Keratinocyte (primary cell): ENCODE measurements at regions not wholly inside any gene's neighbourhood (a gene's known extent, or its start where the extent isn't known, plus 50 kb on each side); places are given as distances from the start of the nearest gene placed in this dataset.

ENCODE experiments used
- DNase-seq: peaks from one replicate; pipeline ENCODE4 v3.0.0-alpha.2; 2011; ENCODE audit warnings: low read depth, missing footprints, low spot score
- FAIRE-seq: peaks from 2 replicates; lab custom pipeline; 2011; peaks lifted over from hg19 to GRCh38; lab: Jason Lieb, UNC
- H2AFZ ChIP-seq: 2 replicates; pipeline ENCODE4 v1.6.0; 2012; ENCODE audit warnings: low read length, control low read depth, inconsistent platforms; ENCODE audit not compliant: control insufficient read depth
- H3K27ac ChIP-seq: 2 replicates; pipeline ENCODE4 v1.5.1; 2011; ENCODE audit warnings: low read length; ENCODE audit not compliant: control insufficient read depth, insufficient read depth
- H3K27me3 ChIP-seq: 3 replicates; pipeline ENCODE4 v1.6.0; 2011; ENCODE audit warnings: low read length; ENCODE audit not compliant: control insufficient read depth, insufficient read depth; ENCODE audit errors: extremely low read depth
- H3K36me3 ChIP-seq, 2 experiments: 2 replicates in 1 of 2; 3 replicates in 1 of 2; pipeline ENCODE4 v1.5.1; 2011; ENCODE audit warnings: low read length in 2 of 2, mild to moderate bottlenecking in 1 of 2; ENCODE audit not compliant: control insufficient read depth in 2 of 2, insufficient read depth in 2 of 2; ENCODE audit errors: extremely low read depth in 1 of 2
- H3K4me1 ChIP-seq: 3 replicates; pipeline ENCODE4 v1.5.1; 2011; ENCODE audit warnings: low read length; ENCODE audit not compliant: control insufficient read depth, insufficient read depth; ENCODE audit errors: extremely low read depth
- H3K4me2 ChIP-seq: 3 replicates; pipeline ENCODE4 v1.6.0; 2011; ENCODE audit warnings: low read depth, low read length; ENCODE audit not compliant: control insufficient read depth, insufficient read depth; ENCODE audit errors: extremely low read depth
- H3K4me3 ChIP-seq, 3 experiments: fragments of 200-600 bp in 1 of 3; sonication (generic) in 1 of 3; 2 replicates in 2 of 3; 3 replicates in 1 of 3; pipeline ENCODE4 v1.5.1; 2011 to 2016; ENCODE audit warnings: low read length in 3 of 3, mild to moderate bottlenecking in 3 of 3, control low read depth in 2 of 3, inconsistent platforms in 1 of 3, low read depth in 1 of 3, mixed read lengths in 1 of 3, mixed run types in 1 of 3, moderate library complexity in 1 of 3; ENCODE audit not compliant: control insufficient read depth in 2 of 3, insufficient read depth in 2 of 3; ENCODE audit errors: extremely low read depth in 1 of 3
- H3K79me2 ChIP-seq: 2 replicates; pipeline ENCODE4 v1.6.0; 2012; ENCODE audit warnings: low read length; ENCODE audit not compliant: control insufficient read depth, insufficient read depth
- H3K9ac ChIP-seq: 3 replicates; pipeline ENCODE4 v1.6.0; 2011; ENCODE audit warnings: low read length; ENCODE audit not compliant: control insufficient read depth, insufficient read depth; ENCODE audit errors: extremely low read depth
- H3K9me1 ChIP-seq: 3 replicates; pipeline ENCODE4 v1.6.0; 2011; ENCODE audit warnings: low read length; ENCODE audit not compliant: control insufficient read depth, insufficient read depth; ENCODE audit errors: extremely low read depth
- H3K9me3 ChIP-seq: 2 replicates; pipeline ENCODE4 v1.5.1; 2012; ENCODE audit warnings: low read depth, low read length; ENCODE audit not compliant: control insufficient read depth
- H4K20me1 ChIP-seq: 3 replicates; pipeline ENCODE4 v1.6.0; 2011; ENCODE audit warnings: low read length; ENCODE audit not compliant: control insufficient read depth, insufficient read depth; ENCODE audit errors: extremely low read depth
- CTCF ChIP-seq, 3 experiments: IDR thresholded peaks in 1 of 3; conservative IDR thresholded peaks in 1 of 3; optimal IDR thresholded peaks in 1 of 3; 2 replicates in 2 of 3; 3 replicates in 1 of 3; pipeline versions ENCODE3 to v1.5.1; 2011; ENCODE audit warnings: low read length in 3 of 3, mild to moderate bottlenecking in 3 of 3, moderate library complexity in 2 of 3, control low read depth in 1 of 3, inconsistent platforms in 1 of 3; ENCODE audit not compliant: insufficient read depth in 2 of 3; ENCODE audit errors: extremely low read depth in 1 of 3
- EZH2 ChIP-seq: IDR thresholded peaks from one replicate; pipeline ENCODE4 v1.6.1; 2012; ENCODE audit warnings: inconsistent platforms, mild to moderate bottlenecking, low read length, moderate library complexity
- dilution Hi-C: fragments of 300-500 bp; cut with MboI; formaldehyde crosslinking; loops from one replicate; pipeline ENCODE4 v1.7.0; 2020; ENCODE audit warnings: low sequenced_read_pairs; ENCODE audit not compliant: extremely low pct_ligation_motif_present

DNA sequence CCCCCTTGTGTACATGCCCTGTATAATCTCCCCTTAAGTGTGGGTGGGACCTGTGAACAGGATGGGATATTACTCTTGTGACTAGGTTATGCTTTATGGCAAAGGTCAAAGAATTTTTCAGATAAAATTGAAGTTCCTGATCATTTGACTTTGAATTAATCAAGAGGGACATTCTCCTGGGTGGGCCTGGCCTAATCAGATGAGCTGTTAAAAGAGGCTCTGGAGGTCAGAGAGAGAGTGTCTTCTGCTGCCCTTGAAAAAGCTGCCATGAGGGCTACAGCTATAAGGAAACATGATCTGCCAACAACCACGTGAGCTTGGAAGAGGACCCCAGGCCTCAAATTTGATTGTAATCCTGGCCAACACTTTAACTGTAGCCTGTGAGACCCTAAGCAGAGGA lies 125.6 kb upstream of the CSF3R start:
- no peaks in the 10 kb centered on the region for H3K4me1 ChIP-seq
- no peaks in the 10 kb centered on the region for H3K9me3 ChIP-seq
- FAIRE-seq (no peak), DNase-seq (no peak)
- dilution Hi-C loops: no loop called here
- H3K27ac ChIP-seq: no peak overlapping the region
- no peak overlapping the region for H2AFZ ChIP-seq
- no peak overlapping the region for H3K4me2 ChIP-seq
- no peaks in the 10 kb centered on the region for H3K36me3 ChIP-seq
- H3K4me3 ChIP-seq: no peak overlapping the region
- no peak for TF ChIP-seq CTCF (optimal IDR thresholded peaks at IDR 0.05 in 1 of 3, IDR thresholded peaks at IDR 0.05 in 1 of 3, conservative IDR thresholded peaks at IDR 0.05 in 1 of 3; ENCODE audit: extremely low read depth in 1 of 3, insufficient read depth in 2 of 3, low read length in 3 of 3)
- no peak for TF ChIP-seq EZH2
- H4K20me1 ChIP-seq: no peaks in the 10 kb centered on the region
- H3K9ac ChIP-seq: no peak overlapping the region
- H3K79me2 ChIP-seq: no peaks in the 10 kb centered on the region
- H3K9me1 ChIP-seq: no peaks in the 10 kb centered on the region
- H3K27me3 ChIP-seq: no peaks in the 10 kb centered on the region

- Histone ChIP-seq H4K20me1 (no peaks in the 10 kb centered on the region), H3K79me2 (no peaks in the 10 kb centered on the region), H3K9me3 (no peaks in the 10 kb centered on the region), H3K36me3 (no peaks in the 10 kb centered on the region), H3K4me2 (no peak overlapping the region), H3K27ac (no peak overlapping the region), H3K9me1 (no peaks in the 10 kb centered on the region), H3K4me3 (no peak overlapping the region), H3K27me3 (peaks cover 2% of the 10 kb centered on the region), H2AFZ (no peak overlapping the region), H3K9ac (no peak overlapping the region), H3K4me1 (no peaks in the 10 kb centered on the region)
- dilution Hi-C loops: no loop called here
- no peak for FAIRE-seq
- TF ChIP-seq EZH2: no peak
- TF ChIP-seq CTCF (optimal IDR thresholded peaks at IDR 0.05 in 1 of 3, IDR thresholded peaks at IDR 0.05 in 1 of 3, conservative IDR thresholded peaks at IDR 0.05 in 1 of 3; ENCODE audit: extremely low read depth in 1 of 3, insufficient read depth in 2 of 3, low read length in 3 of 3): no peak
- DNase-seq: no peak
These were observed 124.5 kb upstream of the CSF3R start for GRCh38 chr1:36607263-36607651.
